GM18520 (cell line): ENCODE measurements at regions not wholly inside any gene's neighbourhood (a gene's known extent, or its start where the extent isn't known, plus 50 kb on each side); places are given as distances from the start of the nearest gene placed in this dataset.

Source experiments
- ATAC-seq: cut with Tn5 transposase; IDR thresholded peaks from one replicate; pipeline ENCODE4 v1.9.1; 2021; ENCODE audit not compliant: unreplicated experiment

DNA sequence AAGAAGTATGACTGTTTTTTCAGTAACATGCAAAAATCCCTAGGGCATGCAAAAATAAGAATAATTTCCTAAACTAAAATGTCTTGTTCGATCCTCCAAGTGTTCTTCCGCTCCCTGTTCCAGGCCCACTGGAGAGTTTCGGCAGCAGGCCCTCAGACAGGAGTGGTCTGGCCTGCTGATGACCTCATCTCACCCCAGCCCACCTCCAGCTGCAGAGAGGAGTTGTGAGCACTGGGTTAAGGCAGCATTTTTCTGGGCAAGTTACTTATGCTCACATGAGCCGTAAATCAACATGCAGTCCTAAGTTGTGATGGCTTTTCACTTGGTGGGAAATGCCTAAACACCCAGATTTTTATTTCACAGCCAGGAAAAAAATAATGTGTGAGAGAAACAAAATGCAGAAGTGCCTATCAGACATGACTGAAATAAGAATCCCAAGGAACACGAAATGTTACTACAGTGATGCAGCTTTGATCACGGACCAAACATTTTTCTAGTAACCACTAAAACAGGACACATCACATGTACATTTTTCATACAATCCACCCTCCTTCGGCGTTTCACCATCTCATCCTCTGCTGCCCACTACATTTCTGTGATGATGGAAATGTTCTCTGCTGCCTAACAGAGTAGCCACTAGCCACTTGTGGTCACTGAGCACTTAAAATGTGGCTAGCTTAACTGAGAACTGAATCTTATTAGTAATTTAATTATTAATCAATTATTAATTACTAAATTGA lies 153.3 kb upstream of the TBL1X start:
- ATAC-seq: no peak

GRCh38 chrX:9312922-9313867 lies 151.7 kb upstream of the TBL1X start:
- ATAC-seq: peak; percentile 77

DNA sequence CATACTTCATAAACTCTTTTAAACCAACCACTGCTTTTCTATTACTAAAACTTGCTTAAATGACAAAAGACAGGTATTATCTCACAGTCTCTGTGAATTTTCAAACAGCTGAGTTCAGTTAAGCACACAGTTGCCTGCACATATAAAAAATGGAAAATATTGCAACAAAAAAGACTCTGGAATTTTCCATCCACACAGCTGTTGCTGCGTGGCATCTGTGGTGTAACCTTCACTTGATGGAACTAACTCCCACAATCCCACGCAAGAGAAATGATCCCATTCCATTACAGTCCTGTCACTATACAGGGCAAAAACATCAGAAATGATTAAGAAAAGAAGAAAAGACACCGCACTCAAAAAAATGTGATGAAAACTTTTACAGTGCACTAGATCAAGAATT lies 149.8 kb upstream of the TBL1X start:
- no peak for ATAC-seq

DNA sequence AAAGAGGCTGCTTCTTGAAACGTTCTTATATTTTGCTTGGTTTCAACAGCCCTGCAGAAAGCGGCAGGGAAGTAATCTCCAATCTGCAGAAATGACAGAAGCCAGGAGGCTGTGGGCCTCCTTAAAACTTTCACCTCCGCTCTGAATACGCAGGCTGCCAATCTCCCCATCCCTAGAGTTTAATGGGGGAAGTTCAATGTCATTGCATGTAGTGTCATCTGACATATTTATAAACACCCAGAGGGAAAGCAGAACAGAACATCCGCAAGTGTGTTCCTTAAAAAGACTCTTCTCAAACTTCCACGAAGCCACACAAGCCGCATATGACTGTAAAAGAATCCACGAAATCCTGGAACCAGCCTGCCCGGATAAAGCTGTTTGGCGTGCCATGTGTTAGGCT lies 148.8 kb upstream of the TBL1X start:
- ATAC-seq: no peak

- ATAC-seq: no peak
Measured at GRCh38 chrX:9317176-9317575, 147.7 kb upstream of the TBL1X start.

DNA sequence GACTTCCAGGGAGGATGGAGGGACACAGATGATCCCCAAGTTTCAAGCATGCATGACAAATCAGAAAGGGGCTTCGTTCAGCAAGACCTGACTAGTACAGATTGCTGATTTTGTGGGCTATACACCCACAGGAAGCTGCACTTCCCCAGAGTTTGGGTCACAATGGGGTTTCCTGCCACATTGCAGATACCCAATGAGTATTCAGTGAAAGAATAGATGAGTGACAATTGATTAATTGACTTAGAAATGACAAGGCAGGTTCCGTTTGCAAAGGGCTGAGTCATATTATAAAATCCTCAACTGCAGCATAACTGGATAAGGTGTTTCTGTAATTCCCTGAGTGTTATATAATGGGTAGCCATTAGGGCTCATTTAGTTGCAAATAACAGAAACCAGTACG lies 146.6 kb upstream of the TBL1X start:
- ATAC-seq: no peak

DNA sequence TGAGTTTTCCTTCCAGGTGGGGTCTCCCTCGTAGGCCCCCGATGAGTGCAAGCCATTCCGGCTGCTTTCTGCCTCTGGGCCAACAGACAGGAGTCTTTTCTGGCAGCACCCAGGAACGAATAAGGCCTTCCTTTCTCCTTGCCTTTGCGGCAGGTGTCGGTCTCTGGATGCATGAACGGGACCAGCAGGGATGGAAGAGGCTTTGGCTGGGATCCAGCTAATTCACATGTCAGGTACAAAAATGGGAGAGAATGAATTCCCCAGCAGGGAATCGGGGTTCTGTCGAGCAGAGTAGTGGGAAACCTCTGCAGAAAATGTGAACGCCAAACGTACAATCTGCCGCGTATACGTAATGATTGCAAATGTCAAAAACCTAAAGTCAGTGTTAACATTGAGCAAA lies 146.1 kb upstream of the TBL1X start:
- ATAC-seq: no peak

DNA sequence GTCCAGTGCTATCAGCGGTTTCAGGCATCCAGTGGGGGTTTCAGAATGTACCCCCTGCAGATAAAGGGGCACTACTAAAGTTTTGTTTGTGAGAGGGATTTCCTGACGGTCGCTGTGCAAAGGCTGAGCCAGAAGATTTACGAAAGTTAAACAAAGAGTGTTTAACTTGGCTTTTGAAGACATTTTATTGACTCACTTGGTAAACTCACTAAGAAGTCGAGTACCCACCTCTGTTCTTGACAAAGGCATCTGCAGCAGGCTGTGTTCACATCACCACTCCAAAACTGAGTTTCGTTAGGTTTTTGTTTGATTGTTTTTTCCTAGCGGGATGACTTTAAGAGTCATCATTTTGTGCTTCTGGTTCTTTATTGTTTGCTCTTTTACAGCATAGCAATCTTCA lies 143.9 kb upstream of the TBL1X start:
- ATAC-seq: no peak

GRCh38 chrX:9324676-9325075 lies 140.2 kb upstream of the TBL1X start:
- ATAC-seq: no peak

DNA sequence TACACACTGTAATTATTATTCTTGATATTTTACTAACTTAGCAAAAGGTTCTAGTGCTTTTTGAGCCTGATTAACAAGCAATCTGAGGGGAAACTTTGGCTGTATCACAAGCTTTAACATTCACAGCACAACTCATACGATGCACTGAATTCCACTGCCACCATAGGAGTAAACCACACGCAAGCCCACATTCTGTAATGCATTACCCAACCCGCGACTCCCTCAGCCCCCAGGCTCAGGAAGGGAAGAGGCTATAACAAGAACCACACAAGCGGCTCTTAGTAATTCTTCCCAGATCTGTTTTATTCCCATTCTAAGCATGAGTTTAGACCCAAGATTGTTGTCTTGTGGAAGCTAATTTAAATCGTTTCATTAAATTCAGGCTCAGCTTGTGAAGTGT lies 138.5 kb upstream of the TBL1X start:
- no peak for ATAC-seq

DNA sequence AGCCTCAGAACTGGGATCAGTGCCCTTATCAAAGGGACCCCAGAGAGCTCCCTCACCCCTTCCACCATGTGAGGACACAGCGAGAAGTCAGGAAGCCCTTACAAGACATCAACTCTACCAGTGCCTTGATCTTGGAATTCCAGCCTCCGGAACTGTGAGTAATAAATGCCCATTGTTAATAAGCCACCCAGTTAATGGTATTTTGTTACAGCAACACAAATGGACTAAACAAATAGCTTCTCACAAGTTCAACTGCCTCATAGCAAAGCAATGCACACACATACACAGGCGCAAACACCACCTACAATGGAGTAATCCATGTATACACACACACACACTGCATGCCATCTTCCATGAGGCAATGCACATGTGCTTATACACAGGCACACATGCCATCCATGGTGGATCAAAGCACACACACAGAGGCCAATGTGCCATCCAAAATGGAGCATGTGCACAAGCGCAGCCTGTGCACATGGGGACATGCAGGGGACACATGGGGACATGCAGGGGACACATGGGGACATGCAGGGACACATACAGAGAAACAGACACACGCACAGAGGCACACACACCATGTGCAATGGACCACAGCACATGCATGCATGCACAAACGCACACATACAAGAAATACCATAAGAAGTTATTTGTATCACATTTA lies 137.6 kb upstream of the TBL1X start:
- no peak for ATAC-seq

DNA sequence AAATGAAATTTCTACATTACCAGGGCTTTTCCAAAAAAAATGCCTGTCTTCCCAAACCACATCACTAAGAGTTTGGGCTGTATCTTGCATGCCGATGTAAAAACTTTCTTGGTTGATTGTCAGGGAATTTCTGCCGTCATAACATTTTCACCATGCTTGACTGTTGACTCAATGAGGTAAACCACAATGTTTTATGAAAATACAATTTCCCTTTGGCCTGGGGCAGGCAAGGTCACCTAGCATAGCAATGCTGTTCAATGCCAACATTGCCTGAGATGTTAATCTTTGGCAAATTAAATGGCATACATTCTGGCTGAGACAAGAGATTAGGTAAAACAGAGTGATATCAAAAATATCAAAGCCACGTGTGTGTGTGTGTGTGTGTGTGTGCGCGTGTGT lies 137.1 kb upstream of the TBL1X start:
- ATAC-seq: no peak

DNA sequence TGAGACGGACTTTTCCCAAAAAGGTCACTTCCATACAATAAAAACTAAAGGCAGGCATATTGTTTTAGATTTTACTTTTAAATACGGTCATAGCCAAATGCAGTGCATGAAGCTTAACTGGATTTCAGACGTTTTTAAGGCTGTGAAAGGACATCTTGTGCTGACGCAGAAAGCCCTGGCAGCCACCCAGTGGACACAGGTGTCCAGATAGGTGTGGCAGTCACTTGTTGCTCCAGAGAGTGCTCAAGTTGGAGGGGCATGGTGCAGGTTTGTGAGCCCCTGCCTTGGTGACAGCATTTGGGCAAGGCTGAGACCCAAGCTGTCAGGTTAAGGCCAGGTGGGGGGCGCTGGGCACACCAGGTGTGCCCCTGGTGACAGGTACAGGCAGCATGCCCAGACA lies 135.8 kb upstream of the TBL1X start:
- no peak for ATAC-seq

DNA sequence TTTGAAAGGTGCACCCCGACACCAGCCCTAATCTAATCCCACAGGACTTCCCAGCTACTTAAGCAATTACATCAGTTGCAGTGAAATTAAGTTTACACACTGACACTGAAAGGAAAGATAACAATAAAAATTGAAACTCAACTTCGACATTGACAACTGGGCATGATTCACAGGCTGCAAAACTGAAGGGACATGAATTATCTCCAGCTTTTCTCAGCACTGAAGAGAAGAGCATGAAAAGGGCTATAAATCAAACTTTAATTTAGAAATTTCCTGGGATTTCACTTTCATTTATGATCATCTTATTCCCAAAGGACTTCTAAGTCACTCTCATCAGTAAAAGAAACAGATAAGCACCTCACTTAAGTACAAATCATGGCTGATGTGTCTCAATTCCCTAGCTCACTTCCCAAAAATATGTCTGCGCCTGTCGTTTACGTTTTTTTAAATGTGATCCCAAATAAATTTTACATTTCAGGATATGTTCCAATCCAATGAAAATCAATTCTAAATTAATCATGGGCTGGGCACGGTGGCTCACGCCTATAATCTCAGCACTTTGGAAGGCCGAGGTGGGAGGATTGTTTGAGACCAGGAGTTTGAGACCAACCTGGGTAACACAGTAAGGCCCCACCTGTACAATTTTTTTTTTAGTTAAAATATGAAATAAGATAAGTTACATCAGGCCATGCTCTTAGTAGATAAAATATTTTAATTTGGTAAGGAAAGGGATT lies 134.4 kb upstream of the TBL1X start:
- no peak for ATAC-seq

- no peak for ATAC-seq
Measured at GRCh38 chrX:9333873-9334560, 130.8 kb upstream of the TBL1X start.

- ATAC-seq: no peak
Measured at GRCh38 chrX:9335251-9335650, 129.6 kb upstream of the TBL1X start.

DNA sequence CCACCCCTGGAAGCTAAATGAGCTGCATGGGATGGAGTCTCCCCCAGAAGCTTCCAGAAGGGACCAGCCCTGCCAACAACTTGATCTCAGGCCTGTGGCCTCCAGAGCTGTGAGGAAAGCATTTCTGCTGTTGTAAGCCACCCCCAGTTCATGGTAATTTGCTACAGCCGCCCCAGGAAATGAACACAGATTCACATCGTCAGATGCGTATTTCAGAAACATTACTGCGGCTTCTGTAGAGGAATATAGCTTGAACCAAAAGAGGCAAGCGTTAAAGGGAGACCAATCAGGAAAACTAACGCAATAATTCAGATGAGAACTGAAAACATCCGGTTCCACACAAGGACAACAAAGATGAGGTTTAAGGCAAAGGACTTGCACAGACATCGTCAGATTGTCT lies 128.4 kb upstream of the TBL1X start:
- no peak for ATAC-seq

DNA sequence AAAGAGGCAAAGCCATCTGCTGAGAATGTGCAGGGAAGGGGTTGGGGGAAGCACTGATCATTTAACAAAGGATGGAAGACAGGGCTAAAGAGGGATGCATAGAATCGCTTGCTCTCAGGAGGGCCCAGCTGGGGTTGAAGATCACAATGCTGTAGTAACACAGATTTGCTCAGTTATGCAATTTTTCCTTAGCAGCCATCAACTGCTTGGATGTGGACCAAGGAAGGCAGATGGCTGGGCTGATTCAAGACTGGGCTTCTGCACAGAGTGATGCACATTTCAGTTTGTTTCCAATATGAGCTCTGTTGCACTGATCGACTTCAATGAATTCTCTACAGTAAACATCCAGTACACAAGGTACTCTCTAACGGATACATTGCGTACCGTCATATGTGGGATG lies 127.8 kb upstream of the TBL1X start:
- ATAC-seq: no peak

DNA sequence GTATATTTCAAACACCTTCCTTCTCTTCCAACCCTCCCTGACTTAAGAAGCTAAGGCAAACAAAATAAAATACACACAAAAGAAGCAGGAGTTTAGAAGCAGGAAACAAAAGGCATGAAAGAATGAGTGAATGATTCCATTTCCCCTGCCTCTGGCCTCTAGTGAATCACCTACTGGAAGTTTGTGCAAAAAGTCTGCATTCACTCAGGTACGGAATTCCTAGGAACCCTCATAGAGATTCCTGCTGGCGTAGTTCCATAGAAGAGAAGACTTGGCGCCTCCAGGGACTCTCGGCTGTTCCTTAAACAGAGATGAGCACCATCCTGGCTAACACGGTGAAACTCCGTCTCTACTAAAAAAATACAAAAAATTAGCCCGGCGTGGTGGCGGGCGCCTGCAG lies 125.9 kb upstream of the TBL1X start:
- no peak for ATAC-seq
